Heart right ventricle (tissue), 16 donors: ENCODE measurements at regions not wholly inside any gene's neighbourhood (a gene's known extent, or its start where the extent isn't known, plus 50 kb on each side); places are given as distances from the start of the nearest gene placed in this dataset.

ENCODE experiments used
- ATAC-seq, 8 donors: fragments of 200-7000 bp; cut with Tn5 transposase; one replicate each; pipeline ENCODE4 v1.9.1; 2020; ENCODE audit warnings: mild to moderate bottlenecking in 8 of 8, moderate library complexity in 8 of 8, moderate number of reproducible peaks in 1 of 8
- DNase-seq, 2 donors: peaks; one replicate each; pipeline ENCODE4 v3.0.0-alpha.2; 2020
- H3K27ac ChIP-seq, 10 donors: fragments of 200-600 bp; sonication (generic) in 2 of 10; one replicate each; pipeline versions ENCODE4 v1.5.0 to v1.8.0; 2020 to 2022; ENCODE audit warnings: mild to moderate bottlenecking in 3 of 10
- H3K27me3 ChIP-seq, 7 donors: fragments of 200-600 bp; one replicate each; pipeline ENCODE4 v1.8.0; 2021 to 2022; ENCODE audit warnings: mild to moderate bottlenecking in 2 of 7
- H3K36me3 ChIP-seq, 9 donors: fragments of 200-600 bp; sonication (generic) in 1 of 9; one replicate each; pipeline versions ENCODE4 v1.5.0 to v1.8.0; 2020 to 2022; ENCODE audit warnings: mild to moderate bottlenecking in 2 of 9
- H3K4me1 ChIP-seq, 9 donors: fragments of 200-600 bp; sonication (generic) in 1 of 9; one replicate each; pipeline versions ENCODE4 v1.5.0 to v1.8.0; 2020 to 2022; ENCODE audit warnings: mild to moderate bottlenecking in 4 of 9
- H3K4me3 ChIP-seq, 10 donors: fragments of 200-600 bp; sonication (generic) in 2 of 10; one replicate each; pipeline versions ENCODE4 v1.5.0 to v1.8.0; 2020 to 2022; ENCODE audit warnings: mild to moderate bottlenecking in 7 of 10, moderate library complexity in 2 of 10
- H3K9me3 ChIP-seq, 11 donors: fragments of 200-600 bp in 10 of 11; sonication (generic) in 2 of 11; one replicate each; pipeline versions ENCODE4 v1.5.0 to v1.8.0; 2013 to 2022; ENCODE audit warnings: mild to moderate bottlenecking in 2 of 11, control low read depth in 1 of 11, moderate library complexity in 1 of 11
- CTCF ChIP-seq, 9 donors: fragments of 200-600 bp; sonication (generic) in 2 of 9; IDR thresholded peaks; one replicate each; pipeline versions ENCODE4 v1.5.0 to v1.8.0; 2021 to 2022; ENCODE audit warnings: antibody characterized with exemption in 9 of 9, mild to moderate bottlenecking in 5 of 9, moderate library complexity in 1 of 9
- WGBS, 2 donors: extraction: QIAGEN DNeasy Blood & Tissue Kit; methylation state at CpG; one replicate each; pipeline ENCODE4 v1.1.7; 2013; ENCODE audit warnings: inconsistent platforms in 1 of 2; 5-methylcytosine and 5-hydroxymethylcytosine counted together
- intact Hi-C, 10 donors: fragments of 100-400 bp; cut with DNase I; formaldehyde crosslinking; loops; one replicate each; pipeline versions ENCODE4 v1.11.1 to v1.14.2; 2022
- donor health status: Arrhythmogenic right ventricular cardiomyopathy.
- donor health status: ischemic (EF 13 %, LVEDD 7.1; RV severe dilation, severe dysfunction).
- donor health status: healthy with polysubstance abuse.
- donor health status: DM: no; HTN: yes; CAD: no.
- donor health status: DM: no; HTN: no; CAD: no.
- donor health status: ischemic (EF 25% LVEDD 6.9; RV normal size, moderate dysfunction).
- donor health status: ischemic (EF 25% LVEDD 5.7; RV mildly dilated, moderate dysfunction).
- donor health status: healthy.
- donor health status: DM: yes; HTN: yes; CAD: no.
- donor health status: Ischemic cardiomyopathy.
- donor health status: ischemic (EF 35%, LVEDD 5.7; RV mildly dilated, moderate dysfunction).
- donor health status: nonischemic (EF 11% LVEDD 7.7; RV severe dilation, severe dysfunction).
- donor health status: DM: yes; HTN: yes; CAD: no.
- donor health status: PGD.
- donor health status: ischemic (EF 29% LVEDD 5.4; RV normal size, mild dysfunction).
- donor health status: nonischemic (EF 23%, LVEDD 6.1; RV moderate dilation, normal function).

GRCh38 chr14:26132061-26132645 is 465.7 kb downstream of the NOVA1 start:
- TF ChIP-seq CTCF (IDR thresholded peaks at IDR 0.05): no peak
- Histone ChIP-seq H3K4me3 (no peak overlapping the region), H3K9me3 (peaks cover 0 to 5% (median 0%) of the 10 kb centered on the region in 11 donors), H3K27ac (no peak overlapping the region), H3K27me3 (no peaks in the 10 kb centered on the region), H3K36me3 (no peaks in the 10 kb centered on the region), H3K4me1 (no peaks in the 10 kb centered on the region)
- ATAC-seq: no peak
- DNase-seq: no peak
- intact Hi-C loops: no loop called here

GRCh38 chr14:26130690-26131089 is 467.1 kb downstream of the NOVA1 start:
- Histone ChIP-seq H3K4me1 (no peaks in the 10 kb centered on the region), H3K9me3 (no peaks in the 10 kb centered on the region), H3K27me3 (no peaks in the 10 kb centered on the region), H3K27ac (no peak overlapping the region), H3K36me3 (no peaks in the 10 kb centered on the region), H3K4me3 (no peak overlapping the region)
- DNase-seq (no peak), ATAC-seq (no peak)
- TF ChIP-seq CTCF (IDR thresholded peaks at IDR 0.05): no peak
- 81 to 89% methylated on average over 1 of the region's 1 CpG for WGBS, 2 donors
- intact Hi-C loops: no loop called here

- Histone ChIP-seq H3K27me3 (no peaks in the 10 kb centered on the region), H3K27ac (no peak overlapping the region), H3K36me3 (no peaks in the 10 kb centered on the region), H3K4me3 (no peak overlapping the region), H3K4me1 (no peaks in the 10 kb centered on the region), H3K9me3 (no peaks in the 10 kb centered on the region)
- intact Hi-C loops: no loop called here
- ATAC-seq (no peak), DNase-seq (no peak)
- no peak for TF ChIP-seq CTCF (IDR thresholded peaks at IDR 0.05)
- 58 to 75% methylated on average over 4 of the region's 4 CpGs for WGBS, 2 donors
Measured at GRCh38 chr14:26128931-26129671, 468.7 kb downstream of the NOVA1 start.

- 60 to 61% methylated on average over 2 of the region's 2 CpGs for WGBS, 2 donors
- DNase-seq: no peak
Measured at GRCh38 chr14:26124896-26125438, 472.9 kb downstream of the NOVA1 start.

More at GRCh38 chr14:26124896-26125438, 472.9 kb downstream of the NOVA1 start:
- Histone ChIP-seq H3K36me3 (no peaks in the 10 kb centered on the region), H3K9me3 (no peaks in the 10 kb centered on the region), H3K27ac (no peak overlapping the region), H3K4me1 (no peaks in the 10 kb centered on the region), H3K27me3 (no peaks in the 10 kb centered on the region), H3K4me3 (no peak overlapping the region)
- intact Hi-C loops: no loop called here
- TF ChIP-seq CTCF (IDR thresholded peaks at IDR 0.05): no peak
- no peak for ATAC-seq
